NCI-H146 treated with DMSO at 0.1 percent for 48 hours (cell line): ENCODE measurements at regions not wholly inside any gene's neighbourhood (a gene's known extent, or its start where the extent isn't known, plus 50 kb on each side); places are given as distances from the start of the nearest gene placed in this dataset.

Source experiments
- DNase-seq: peaks from one replicate; lab custom pipeline; 2025; ENCODE audit not compliant: unreplicated experiment; lab: John Stamatoyannopoulos, UW

DNA sequence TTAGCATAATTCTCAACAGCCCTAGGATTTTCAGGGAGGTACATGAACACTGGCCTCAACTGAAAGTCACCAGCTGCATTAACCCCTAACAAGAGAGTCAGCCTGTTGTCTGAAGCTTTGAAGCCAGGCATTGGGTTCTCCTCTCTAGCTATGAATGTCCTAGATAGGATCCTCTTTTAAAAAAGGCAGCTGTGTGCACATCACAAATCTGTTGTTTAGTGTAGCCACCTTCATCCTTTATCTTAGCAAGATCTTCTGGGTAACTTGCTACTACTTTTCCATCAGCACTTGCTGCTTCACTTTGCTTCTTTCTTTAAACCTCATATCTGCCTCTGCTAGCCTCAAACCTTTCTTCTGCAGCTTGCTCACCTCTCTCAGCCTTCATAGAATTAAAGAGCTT lies 1692.1 kb downstream of the EFNB2 start:
- DNase-seq, result no peak

DNA sequence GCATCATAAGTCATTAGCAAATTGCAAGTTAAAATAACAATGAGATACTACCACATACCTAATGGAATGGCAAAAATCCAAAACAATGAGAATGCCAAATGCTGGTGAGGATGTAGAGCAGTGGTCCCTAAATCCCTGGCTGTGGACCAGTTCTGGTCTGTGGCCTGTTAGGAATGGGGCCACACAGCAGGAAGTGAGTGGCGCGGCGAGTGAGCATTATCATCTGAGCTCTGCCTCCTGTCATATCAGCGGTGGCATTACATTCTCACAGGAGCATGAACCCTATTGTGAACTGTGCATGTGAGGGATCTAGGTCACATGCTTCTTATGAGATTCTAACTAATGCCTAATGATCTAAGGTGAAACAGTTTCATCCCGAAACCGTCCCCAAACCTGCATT lies 1694.4 kb downstream of the EFNB2 start:
- no peak for DNase-seq

DNA sequence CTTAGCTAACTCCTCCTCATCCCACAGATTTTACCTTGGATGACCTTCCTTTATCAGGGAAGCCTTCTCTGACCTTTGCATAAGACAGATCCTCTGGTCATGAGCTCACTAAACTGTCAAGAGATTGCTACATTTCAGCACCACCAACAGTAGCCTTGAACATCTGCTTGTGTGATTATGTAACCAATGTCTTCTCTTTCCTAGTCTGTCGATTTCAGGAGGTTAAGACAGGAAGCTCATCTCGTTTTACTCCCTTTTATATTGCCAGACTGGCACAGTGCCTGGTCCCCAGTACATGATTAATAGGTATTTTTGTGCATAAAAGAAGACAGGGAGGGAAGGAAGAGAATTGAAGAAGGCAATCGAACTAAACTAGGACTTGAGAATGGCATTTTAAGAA lies 1697.7 kb downstream of the EFNB2 start:
- no peak for DNase-seq

DNA sequence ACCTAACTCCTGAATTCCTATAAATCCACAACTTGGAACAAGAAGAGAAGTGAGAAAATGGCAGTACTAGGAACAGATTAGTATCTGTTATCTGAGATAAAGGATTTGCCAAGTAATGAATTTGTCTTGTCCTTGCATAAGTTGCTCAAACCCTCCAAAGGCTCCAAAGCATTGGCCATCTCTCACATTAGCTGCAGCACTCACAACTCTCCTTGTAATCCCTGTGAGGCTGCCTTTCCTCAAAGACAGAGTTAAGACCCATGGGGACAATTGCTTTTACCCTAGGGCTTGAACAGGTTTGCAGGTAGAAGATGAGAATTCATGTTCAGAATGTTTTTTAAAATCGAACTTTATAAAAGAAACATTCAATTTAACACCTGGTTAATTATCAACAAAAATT lies 1702.2 kb downstream of the EFNB2 start:
- DNase-seq, result no peak

DNA sequence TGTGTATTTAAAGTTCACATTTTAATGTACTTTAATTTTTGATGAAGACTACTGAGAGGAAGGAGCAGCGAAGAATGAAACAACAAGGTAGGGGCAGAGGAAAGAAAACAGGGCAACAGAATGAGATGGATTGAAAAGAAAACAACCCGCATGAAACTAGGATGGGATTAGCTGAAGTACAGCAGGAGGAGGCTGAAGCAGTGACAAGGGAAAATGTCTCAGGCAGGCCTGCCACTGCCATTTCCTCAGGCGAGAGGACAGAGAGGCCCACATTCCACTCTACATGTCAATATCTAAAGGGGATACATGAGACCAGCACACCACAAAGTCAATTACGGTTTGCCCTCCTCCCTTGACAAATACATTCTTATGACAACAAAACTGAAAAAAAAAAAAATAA lies 1703.2 kb downstream of the EFNB2 start:
- DNase-seq, result no peak

DNA sequence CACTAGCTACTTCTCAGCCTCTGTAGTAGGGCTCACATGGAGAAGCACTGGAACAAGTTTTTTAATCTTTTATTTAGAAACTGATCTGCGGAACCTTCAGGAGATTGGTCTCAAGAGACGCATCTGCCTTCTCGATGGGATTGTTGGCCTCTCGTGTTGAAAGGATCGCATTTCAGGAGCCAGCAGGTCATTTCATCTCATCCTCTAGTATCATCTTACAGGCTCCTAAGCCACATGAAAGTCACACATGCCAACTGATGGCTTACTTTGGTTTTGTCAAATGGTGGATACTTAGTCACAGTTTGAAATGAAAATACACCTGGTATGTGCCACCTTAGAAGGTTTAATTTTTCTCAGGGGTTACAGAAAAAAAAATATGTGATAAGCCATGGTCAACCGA lies 1703.6 kb downstream of the EFNB2 start:
- DNase-seq, result no peak

DNA sequence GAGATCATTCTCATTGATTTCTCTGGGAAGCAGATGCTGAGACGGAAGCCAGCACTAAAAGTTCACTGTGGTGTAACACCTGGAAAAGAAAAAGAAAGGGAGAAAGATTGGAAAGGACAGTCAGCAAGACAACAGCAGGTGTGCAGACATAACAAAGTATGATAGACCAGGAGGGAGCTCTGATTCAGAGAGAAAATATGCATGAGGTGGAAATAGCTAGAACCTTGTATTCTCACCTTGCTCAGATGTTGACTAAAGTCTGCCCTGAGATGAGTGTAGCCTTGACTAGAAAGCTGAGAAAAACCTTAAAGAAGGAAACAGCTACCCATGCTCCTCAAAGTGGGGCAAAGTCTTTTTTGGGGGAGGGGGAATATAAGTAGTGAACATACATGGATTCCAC lies 1711.8 kb downstream of the EFNB2 start:
- DNase-seq, result no peak

DNA sequence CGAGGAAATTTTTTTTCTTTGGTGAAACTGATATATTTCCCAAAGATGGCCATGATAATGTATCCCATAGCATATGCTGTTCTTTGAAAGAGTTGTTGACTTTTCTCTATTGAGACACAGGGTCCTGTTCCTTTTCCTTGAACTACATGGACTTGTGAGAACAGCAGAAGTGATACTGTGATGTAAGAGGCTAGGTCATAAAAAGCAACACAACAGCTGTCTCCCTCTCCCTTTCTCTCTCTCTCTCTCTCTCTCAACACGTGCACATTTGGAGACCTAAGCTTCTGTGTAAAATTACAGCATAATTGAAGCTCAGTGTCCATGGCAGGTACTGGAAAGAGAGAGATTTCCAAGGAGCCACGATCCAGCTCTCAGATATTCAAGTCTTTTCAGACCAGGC lies 1712.4 kb downstream of the EFNB2 start:
- DNase-seq, result no peak

DNA sequence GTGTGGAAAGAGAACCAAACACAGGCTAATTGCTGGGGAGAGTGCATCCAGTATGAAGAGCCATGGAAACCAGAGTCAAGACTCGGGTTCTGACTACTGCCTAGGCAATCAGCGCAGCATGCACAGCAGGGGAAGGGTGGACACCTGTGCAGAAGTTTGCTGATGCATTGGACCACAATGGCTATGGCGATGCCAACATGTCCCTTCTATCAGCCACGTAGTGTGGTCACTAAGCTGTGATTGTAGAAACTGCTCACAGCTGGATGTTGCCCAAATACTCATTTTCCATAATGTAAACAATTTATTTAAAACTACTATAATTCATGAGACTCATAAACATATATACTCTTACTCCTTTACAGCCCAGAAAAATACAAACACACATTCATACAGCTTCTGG lies 1718.2 kb downstream of the EFNB2 start:
- no peak for DNase-seq

DNA sequence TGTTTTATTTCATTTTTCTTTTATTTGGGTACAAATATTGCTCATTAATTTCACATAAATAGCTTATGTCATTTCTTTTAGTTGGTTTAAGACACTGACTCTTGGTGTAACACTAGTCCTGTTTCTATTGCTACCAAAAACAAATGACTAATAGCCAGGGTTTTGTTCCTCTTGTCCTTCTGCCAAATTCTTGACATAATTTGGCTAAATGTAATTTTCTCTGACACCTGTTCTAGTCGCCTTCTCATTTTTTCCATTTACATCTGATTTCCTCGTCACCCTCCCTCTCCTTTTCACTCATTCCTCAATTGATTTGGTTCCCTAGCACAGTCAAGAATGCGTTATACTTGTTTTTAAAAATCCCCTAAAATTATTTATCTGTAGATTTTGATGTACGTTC lies 1718.7 kb downstream of the EFNB2 start:
- no peak for DNase-seq

DNA sequence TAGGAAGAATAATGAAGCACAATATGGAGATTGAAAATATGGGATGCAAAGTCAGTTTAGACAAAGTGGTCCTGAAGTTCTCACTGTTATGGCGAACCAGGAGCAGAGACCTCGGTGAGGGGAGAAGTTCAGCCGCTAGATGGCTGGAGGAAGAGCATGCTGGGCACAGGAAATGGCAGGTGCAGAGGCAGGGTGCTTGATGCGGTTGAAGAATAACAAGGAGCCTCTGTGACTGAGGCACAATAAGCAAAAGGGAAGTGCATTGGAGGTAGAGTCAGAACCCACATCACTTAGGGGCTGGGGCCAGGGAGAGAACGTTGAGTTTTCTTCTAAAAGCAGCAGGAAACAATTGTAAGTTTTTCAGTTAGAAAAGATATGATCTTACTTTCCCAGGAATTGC lies 1725.2 kb downstream of the EFNB2 start:
- DNase-seq, result no peak

DNA sequence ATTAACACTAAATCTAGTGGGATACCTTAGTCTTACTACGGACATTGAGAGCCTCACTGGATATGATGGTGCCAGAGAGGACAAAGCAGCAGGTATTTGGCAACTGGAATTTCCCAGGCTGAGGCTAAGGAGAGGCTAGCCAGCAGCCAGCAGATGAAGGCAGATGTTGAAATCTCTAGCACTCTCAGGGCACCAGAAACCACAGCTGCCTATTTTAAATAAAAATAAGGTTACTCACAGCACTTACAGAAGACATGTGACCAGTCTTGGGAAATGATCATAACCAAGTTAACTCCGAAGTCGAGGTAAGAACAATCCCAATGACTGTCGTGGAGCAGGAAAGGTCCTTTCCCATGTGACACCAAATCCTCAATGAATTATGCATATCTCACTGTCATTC lies 1726.0 kb downstream of the EFNB2 start:
- DNase-seq, result no peak

DNA sequence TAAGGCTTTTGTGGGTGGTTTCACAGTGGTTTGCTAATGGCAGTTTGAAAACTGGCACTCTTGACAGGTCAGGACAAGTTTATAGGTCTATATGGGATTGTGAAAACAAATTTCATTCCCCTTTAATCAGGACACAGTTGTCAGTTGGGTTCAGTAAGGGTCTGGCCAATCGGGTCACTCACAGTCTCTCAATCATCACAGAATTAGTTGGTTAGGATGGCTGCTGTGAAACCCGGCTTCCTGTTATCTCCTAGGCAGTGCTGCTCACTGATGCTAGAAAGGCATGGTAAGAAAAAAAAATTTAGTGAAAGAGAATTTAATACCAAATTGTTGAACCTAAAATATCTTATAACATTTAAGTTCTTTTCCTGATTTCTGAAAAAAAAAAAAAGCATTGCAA lies 1730.1 kb downstream of the EFNB2 start:
- no peak for DNase-seq

DNA sequence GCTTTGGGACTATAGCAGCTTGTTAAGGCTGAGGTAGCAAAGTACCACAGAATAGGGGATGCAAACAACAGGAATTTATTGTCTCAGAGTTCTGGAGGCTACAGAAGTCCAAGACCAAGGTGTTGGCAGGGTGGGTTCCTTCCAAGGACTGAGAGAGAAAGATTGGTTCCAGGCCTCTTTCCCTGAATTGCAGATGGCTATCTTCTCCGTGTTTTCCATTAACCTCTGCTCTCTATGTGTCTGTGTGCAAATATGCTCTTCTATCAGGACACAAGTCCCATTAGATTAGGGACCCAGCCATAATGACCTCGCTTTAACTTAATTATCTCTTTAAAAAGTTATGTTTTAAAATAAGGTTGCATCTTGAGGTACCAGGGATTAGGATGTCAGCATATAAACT lies 1732.9 kb upstream of the SLC10A2 start:
- no peak for DNase-seq

DNA sequence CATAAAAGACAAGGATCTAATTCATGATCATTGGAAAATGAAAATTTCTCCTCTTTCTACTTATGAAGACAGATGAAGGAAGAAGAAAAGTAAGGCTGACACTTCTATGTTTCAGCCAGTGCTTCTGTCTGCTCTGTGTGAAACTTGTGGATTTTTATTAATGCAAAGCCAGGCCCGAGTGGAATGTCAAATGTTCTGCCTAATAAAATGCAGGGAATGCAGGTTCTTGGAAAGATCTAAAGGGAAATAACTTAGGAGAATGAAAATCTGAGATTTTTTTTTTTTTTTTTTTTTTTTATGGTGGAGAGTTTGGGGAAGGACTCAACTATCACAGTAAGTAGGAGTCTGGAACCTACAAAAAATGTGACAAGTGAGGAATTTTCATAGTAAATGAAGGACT lies 1732.3 kb upstream of the SLC10A2 start:
- DNase-seq, result no peak

DNA sequence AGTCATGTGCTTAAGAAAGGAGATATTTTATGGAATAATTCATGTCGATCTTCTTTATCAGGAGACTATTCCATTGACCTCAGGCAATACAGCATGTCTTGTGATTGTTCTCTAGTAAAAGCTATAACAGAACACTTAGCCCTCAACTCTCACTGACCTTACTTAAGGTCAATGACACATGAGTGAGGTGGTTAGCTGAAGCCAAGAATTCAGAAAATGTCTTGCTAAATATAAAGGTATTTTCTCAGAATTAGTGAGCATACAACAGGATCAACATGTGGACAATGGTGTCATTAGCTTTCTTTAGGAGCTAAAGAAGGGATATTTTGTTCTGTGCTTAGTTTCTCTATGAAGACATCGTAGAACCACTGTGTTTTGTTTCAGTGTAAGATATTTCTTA lies 1730.4 kb upstream of the SLC10A2 start:
- DNase-seq, result no peak

DNA sequence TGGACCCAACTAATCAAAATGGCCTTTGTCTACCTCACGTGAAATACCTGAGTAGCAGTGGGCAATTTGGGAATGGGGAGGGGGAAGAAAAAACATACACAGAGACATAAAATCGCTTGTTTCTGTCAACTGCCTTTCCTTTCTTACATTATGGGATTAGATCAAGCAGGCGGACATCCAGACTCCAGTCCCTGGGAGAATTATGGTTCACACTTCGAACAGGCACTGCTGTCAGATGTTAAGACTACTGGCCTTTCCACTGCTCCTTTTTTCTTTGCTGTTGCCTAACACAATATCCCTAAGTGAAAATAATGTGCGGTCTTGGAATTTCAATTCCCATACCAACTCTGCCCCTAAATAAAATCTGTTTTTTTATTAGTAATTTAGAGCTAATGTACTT lies 1719.7 kb upstream of the SLC10A2 start:
- no peak for DNase-seq

DNA sequence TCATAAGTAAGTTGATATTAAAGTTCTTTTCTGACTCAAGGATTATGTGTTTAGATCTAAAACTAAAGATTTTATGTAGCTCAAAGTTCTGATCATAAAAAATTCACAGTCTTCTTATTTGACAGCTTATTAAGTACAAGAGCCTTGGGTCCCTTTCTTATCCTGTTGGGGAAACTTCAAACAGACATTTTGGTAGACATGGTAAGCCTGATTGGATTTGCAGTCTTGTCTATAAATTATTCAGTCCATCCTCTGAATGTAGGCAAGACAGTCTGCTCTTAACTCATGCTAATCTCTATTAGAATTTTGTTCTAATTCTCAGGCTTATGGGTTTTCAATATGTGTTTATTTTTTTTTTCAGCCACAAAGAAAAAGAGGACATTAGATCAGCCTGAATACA lies 1718.7 kb upstream of the SLC10A2 start:
- no peak for DNase-seq

DNA sequence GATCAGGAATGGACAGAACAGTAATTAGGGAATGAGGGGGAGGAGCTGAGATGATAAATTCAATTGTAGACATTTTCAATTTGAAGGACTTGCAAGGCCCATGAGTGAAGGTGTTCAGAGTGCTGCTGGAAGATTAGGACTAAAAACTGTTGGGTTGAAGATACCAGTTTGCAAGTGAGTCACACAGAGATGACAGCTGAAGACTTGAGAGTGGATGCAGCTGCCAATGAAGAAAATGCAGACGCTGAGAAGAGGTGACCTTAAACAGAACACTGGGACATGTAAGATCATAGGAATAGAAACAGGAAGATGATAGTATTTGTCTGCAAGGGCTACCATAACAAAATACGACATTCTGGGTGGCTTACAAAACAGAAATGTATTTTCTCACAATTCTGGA lies 1716.5 kb upstream of the SLC10A2 start:
- no peak for DNase-seq

DNA sequence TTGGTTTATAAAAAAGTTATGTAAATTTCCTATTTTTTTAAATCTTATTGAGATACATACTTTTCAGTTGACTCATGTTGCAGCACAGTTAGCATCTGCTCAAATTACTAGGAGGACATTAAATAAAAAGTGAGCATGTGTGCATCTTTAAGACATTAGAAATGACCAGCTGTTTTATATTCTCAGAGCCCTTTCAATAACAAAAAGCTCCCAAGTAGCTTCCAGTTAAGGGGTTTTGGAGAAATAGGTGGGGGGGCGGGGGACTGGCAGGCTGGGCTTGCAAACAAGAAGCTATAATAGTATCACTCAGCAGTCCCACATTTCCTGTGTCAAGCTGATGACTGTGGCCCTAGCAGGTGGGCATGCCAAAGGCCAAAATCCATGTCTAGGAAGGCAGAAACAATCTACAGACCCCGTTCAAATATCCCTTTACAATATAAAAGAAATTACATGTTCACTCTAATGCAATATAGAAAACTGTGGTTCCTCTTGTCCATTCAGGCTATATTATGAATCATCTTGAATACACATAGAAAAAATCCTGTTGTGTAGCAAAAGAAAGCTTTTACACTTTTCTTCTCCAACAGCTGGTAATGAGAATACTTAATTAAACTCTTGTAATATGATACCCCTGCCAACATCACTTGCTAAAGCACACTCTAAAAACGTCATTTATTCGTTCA lies 1713.2 kb upstream of the SLC10A2 start:
- no peak for DNase-seq

DNA sequence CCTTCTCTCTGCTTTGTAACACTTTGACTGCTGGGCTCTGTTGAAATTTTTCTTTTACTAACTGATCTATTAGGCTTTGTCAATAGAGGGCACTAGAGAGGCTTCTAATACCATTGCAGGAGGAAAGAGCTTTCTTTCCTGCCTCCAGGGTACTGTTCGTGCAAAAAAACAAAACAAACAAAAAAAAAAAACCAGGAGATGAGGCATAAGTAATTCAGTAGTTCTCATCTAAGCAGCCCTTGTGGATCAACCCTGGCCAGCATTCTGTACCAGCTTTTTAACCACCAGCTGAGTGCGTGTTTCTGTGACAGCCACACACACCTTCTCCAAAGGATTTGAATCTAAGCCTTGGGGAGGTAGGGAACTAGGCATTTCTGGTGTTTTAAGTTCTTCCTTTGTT lies 1707.6 kb upstream of the SLC10A2 start:
- DNase-seq, result no peak

DNA sequence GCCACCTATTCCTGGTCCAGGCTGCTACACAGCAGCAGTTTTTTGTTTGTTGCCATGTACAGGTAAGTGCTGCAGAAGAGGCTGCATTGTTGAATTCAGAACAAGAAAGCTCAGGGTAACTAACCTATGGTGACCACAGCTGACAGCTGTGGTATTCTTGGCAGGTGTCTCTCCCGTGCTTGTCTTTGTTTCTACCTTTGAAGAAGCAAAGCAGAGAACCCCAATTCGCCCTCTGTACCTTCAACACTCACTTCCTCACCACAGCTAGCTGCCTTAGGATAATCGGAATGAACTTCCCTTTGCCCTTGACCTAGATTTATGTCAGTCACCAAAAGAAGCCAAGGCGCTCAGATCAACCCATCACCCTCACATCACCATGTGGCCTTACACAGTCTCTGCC lies 1703.3 kb upstream of the SLC10A2 start:
- DNase-seq, result no peak

DNA sequence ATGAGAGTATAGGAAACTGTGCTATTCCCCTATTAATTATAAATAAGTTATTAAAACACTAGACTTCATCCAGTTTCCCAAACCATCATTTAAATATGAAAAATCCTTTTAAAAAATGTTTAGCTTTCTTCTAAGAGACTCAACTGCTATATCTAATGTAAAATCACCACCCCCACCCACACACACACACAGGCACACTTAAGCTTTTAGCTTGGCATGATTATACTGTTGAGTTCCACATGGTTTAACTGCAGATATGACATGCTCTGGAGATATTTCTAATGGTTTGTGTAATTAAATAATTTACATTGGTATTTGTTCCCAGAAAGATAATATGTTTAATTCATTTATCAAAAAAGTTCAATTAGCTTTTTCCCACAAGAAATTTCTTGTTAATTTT lies 1700.1 kb upstream of the SLC10A2 start:
- DNase-seq, result no peak

DNA sequence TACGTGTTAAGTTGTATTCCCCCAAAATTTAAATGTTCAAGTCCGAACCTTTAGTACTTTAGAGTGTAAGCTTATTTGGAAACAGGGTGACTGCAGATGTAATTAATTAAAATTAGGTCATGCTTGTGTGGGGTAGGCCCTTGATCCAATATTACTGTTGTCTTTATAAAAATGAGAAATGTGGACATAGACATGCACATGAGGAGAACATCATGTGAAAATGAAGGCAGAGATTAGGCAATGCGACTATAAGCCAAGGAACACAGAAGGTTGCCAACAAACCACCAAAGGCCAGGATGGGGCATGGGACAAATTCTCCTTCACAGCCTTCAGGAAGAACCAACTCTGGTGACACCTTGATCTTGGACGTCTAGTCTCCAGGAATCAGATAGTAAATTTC lies 1698.4 kb upstream of the SLC10A2 start:
- DNase-seq, result no peak
